Naive thymus-derived CD4-positive, alpha-beta T cell (primary cell): ENCODE measurements at regions not wholly inside any gene's neighbourhood (a gene's known extent, or its start where the extent isn't known, plus 50 kb on each side); places are given as distances from the start of the nearest gene placed in this dataset.
"Not testable (repeated sequence)": the region's sequence is repeated elsewhere in the genome, so short reads cannot be mapped to it uniquely, and the experiment has no call there.

Source experiments
- ATAC-seq: fragments of 150-1000 bp; cut with Tn5 transposase; 2 replicates; pipeline ENCODE4 v1.10.0; 2021; ENCODE audit warnings: mild to moderate bottlenecking, moderate library complexity
- CTCF ChIA-PET: fragments of 350-600 bp; sonication (Branson Sonifier 250); formaldehyde crosslinking; loops from one replicate; lab custom pipeline; 2021; ENCODE audit warnings: antibody characterized with exemption; lab: Charles Lee
- POLR2A ChIA-PET: fragments of 350-600 bp; sonication (Branson Sonifier 250); formaldehyde crosslinking; loops from one replicate; lab custom pipeline; 2021; ENCODE audit warnings: antibody characterized with exemption, inconsistent platforms; lab: Charles Lee
- DNase-seq, 9 donors: peaks; one replicate each; pipeline versions ENCODE4 v3.0.0 to v3.0.0-alpha.2; 2020 to 2022; ENCODE audit warnings: mixed read lengths in 1 of 9
- H3K27ac ChIP-seq: one replicate; pipeline ENCODE4 v1.7.0; 2013; ENCODE audit warnings: mild to moderate bottlenecking, low read depth, low read length, moderate library complexity
- H3K27me3 ChIP-seq, 2 donors: one replicate each; pipeline ENCODE4 v1.7.0; 2013; ENCODE audit warnings: low read length in 2 of 2, mild to moderate bottlenecking in 2 of 2, moderate library complexity in 2 of 2; ENCODE audit not compliant: control insufficient read depth in 2 of 2, insufficient read depth in 2 of 2
- H3K36me3 ChIP-seq, 3 experiments: 1 replicate in 2 of 3; 2 replicates in 1 of 3; pipeline ENCODE4 v1.7.0; 2013; ENCODE audit warnings: low read length in 3 of 3, mild to moderate bottlenecking in 3 of 3, moderate library complexity in 1 of 3; ENCODE audit not compliant: insufficient read depth in 3 of 3, control insufficient read depth in 2 of 3
- H3K4me1 ChIP-seq, 2 donors: one replicate each; pipeline ENCODE4 v1.7.0; 2013; ENCODE audit warnings: low read length in 2 of 2, mild to moderate bottlenecking in 2 of 2, moderate library complexity in 1 of 2; ENCODE audit not compliant: control insufficient read depth in 2 of 2, insufficient read depth in 2 of 2
- H3K4me3 ChIP-seq: 2 replicates; pipeline ENCODE4 v1.7.0; 2013; ENCODE audit warnings: mild to moderate bottlenecking, low read length
- H3K9me3 ChIP-seq, 3 experiments: 1 replicate in 2 of 3; 2 replicates in 1 of 3; pipeline ENCODE4 v1.7.0; 2013; ENCODE audit warnings: low read length in 3 of 3; ENCODE audit not compliant: control insufficient read depth in 2 of 3
- H3K27ac Mint-ChIP-seq, 9 donors: one replicate each; pipeline ENCODE4 v1.8.0; 2020 to 2022; ENCODE audit warnings: mixed read lengths in 9 of 9, mild to moderate bottlenecking in 8 of 9, moderate library complexity in 5 of 9, inconsistent platforms in 2 of 9
- H3K27me3 Mint-ChIP-seq, 5 donors: one replicate each; pipeline ENCODE4 v1.8.0; 2021 to 2022; ENCODE audit warnings: mixed read lengths in 5 of 5, mild to moderate bottlenecking in 1 of 5
- H3K36me3 Mint-ChIP-seq, 5 donors: one replicate each; pipeline ENCODE4 v1.8.0; 2020 to 2022; ENCODE audit warnings: mixed read lengths in 5 of 5, mild to moderate bottlenecking in 3 of 5, inconsistent platforms in 1 of 5
- H3K4me1 Mint-ChIP-seq, 7 donors: one replicate each; pipeline ENCODE4 v1.8.0; 2020 to 2022; ENCODE audit warnings: mixed read lengths in 7 of 7, mild to moderate bottlenecking in 3 of 7, inconsistent platforms in 1 of 7
- H3K4me3 Mint-ChIP-seq, 10 donors: one replicate each; pipeline ENCODE4 v1.8.0; 2020 to 2022; ENCODE audit warnings: mild to moderate bottlenecking in 10 of 10, mixed read lengths in 10 of 10, moderate library complexity in 6 of 10, inconsistent platforms in 2 of 10
- H3K9me3 Mint-ChIP-seq, 11 donors: one replicate each; pipeline ENCODE4 v1.8.0; 2020 to 2022; ENCODE audit warnings: mixed read lengths in 11 of 11, mild to moderate bottlenecking in 4 of 11, inconsistent platforms in 1 of 11, moderate library complexity in 1 of 11
- intact Hi-C, 2 donors: fragments of 100-400 bp; cut with micrococcal nuclease; formaldehyde crosslinking; loops; one replicate each; pipeline ENCODE4 v1.15.1; 2023

DNA sequence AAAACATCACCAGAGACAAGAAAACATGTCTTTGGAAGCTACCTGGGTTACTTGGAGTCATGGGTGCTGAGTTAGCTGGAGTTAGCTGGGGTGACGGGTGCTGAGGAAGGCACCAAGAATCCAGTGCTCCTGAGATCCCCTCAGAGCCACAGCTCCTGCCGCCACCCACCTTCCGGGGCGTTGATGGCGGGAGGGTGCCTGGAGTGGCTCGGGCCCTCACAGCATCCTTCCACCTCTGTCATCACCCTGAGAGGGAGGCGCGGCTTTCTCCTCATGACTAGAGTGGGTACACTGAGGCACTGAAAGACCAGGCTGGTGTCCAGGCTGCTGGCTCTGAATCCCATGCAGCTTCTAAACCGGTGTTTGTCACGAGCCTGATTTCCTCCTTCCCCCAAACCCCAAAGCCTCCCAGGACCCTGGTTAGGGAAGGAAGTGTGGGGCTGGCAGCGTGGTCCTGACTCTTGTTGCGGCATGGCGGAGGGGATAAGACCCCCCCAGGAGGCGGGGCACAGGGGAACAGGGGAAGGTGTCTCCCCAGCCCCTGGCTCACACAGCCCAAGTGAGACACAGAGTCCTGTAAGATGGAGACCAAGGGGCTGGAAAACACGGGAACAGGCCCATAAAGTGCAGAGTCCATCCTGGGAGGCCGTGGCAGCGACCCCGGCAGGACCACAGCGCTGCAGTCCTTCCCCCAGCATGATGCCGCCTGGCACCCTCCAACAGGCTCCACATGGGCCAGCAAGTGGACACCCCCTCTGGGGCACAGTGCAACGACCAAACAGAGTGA, 107.2 kb upstream of the ZNF469 start:
- intact Hi-C loops, CTCF ChIA-PET, H3K4me3 Mint-ChIP-seq, H3K27ac Mint-ChIP-seq, H3K36me3 Mint-ChIP-seq, H3K27me3 ChIP-seq, H3K4me1 Mint-ChIP-seq, DNase-seq, H3K4me1 ChIP-seq, H3K27ac ChIP-seq, ATAC-seq, H3K9me3 Mint-ChIP-seq, H3K9me3 ChIP-seq, H3K36me3 ChIP-seq, POLR2A ChIA-PET, H3K4me3 ChIP-seq: not testable (repeated sequence)
- H3K27me3 Mint-ChIP-seq = peaks cover 0 to 13% (median 0%) of the 10 kb centered on the region in 5 donors

DNA sequence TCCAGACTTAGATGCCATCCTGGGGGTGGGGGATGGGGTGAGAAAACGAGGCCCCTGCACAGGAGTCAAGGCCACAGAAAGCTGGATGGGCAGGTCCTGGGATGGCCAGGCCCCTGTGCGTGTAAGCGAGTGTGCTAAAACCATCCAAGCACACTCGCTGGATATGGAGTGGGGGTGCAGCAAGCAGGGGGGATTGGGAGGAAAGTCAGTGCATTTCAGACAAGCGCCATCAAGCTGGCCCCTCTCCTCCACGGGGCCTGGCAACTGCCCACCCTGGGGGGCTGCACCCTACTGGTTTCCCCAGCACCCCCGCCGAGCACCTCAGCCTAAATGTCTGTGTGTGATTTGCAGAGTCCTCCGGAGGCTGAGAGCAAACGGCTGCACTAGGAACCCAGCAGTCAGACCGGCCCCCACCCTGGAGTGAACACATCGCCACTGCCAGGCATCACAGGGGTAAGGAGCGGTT, 106.6 kb upstream of the ZNF469 start:
- H3K27me3 ChIP-seq, H3K27ac ChIP-seq, CTCF ChIA-PET, H3K4me1 ChIP-seq, H3K9me3 ChIP-seq, H3K9me3 Mint-ChIP-seq, H3K4me3 Mint-ChIP-seq, ATAC-seq, intact Hi-C loops, H3K27me3 Mint-ChIP-seq, H3K4me3 ChIP-seq, DNase-seq, POLR2A ChIA-PET, H3K4me1 Mint-ChIP-seq, H3K36me3 Mint-ChIP-seq, H3K36me3 ChIP-seq, H3K27ac Mint-ChIP-seq: not testable (repeated sequence)

GRCh38 chr16:88276591-88276990, 106.2 kb upstream of the ZNF469 start:
- Mint-ChIP-seq H3K36me3 (no peaks in the 10 kb centered on the region), H3K4me1 (no peaks in the 10 kb centered on the region), H3K27me3 (peaks cover 0 to 6% (median 0%) of the 10 kb centered on the region in 5 donors), H3K9me3 (peaks cover 0 to 4% (median 0%) of the 10 kb centered on the region in 11 donors), H3K27ac (no peak overlapping the region), H3K4me3 (no peak overlapping the region)
- Histone ChIP-seq H3K4me3 (no peak overlapping the region), H3K27me3 (no peaks in the 10 kb centered on the region), H3K9me3 (no peaks in the 10 kb centered on the region), H3K4me1 (no peaks in the 10 kb centered on the region), H3K36me3 (no peaks in the 10 kb centered on the region), H3K27ac (no peak overlapping the region)
- DNase-seq (no peak), ATAC-seq (no peak)
- CTCF ChIA-PET = no interaction called here
- intact Hi-C loops = no loop called here
- POLR2A ChIA-PET = no interaction called here

DNA sequence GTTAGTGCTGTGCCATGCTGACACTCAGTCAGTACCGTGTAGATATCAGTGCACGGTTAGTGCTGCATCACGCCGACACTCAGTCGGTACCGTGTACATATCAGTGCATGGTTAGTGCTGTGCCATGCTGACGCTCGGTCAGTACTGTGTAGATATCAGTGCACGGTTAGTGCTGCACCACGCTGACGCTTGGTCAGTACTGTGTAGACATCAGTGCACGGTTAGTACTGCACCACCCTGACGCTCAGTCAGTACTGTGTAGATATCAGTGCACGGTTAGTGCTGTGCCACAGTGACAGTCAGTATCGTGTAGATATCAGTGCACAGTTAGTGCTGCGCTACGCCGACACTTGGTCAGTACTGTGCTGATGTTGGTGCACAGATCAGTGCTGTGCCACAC, 102.8 kb upstream of the ZNF469 start:
- no peak overlapping the region for H3K27ac Mint-ChIP-seq
- Histone ChIP-seq H3K27me3 (no peaks in the 10 kb centered on the region), H3K4me1 (no peaks in the 10 kb centered on the region), H3K27ac (no peak overlapping the region), H3K36me3 (no peaks in the 10 kb centered on the region), H3K4me3 (no peak overlapping the region), H3K9me3 (no peaks in the 10 kb centered on the region)
- DNase-seq (no peak), ATAC-seq (no peak)
- no peak overlapping the region for H3K4me3 Mint-ChIP-seq
- H3K36me3 Mint-ChIP-seq = no peaks in the 10 kb centered on the region
- no peaks in the 10 kb centered on the region for H3K4me1 Mint-ChIP-seq
- H3K27me3 Mint-ChIP-seq = peaks cover 0 to 8% (median 0%) of the 10 kb centered on the region in 5 donors
- CTCF ChIA-PET = no interaction called here
- intact Hi-C loops = no loop called here
- POLR2A ChIA-PET = no interaction called here
- peaks cover 0 to 10% (median 0%) of the 10 kb centered on the region in 11 donors for H3K9me3 Mint-ChIP-seq

GRCh38 chr16:88281858-88282563, 100.7 kb upstream of the ZNF469 start:
- H3K36me3 Mint-ChIP-seq = peaks cover 0 to 3% (median 0%) of the 10 kb centered on the region in 5 donors
- no peak overlapping the region for H3K4me3 ChIP-seq
- POLR2A ChIA-PET = no interaction called here
- H3K36me3 ChIP-seq = no peaks in the 10 kb centered on the region
- intact Hi-C loops = no loop called here
- H3K27ac ChIP-seq = no peak overlapping the region
- peaks cover 0 to 8% (median 0%) of the 10 kb centered on the region in 5 donors for H3K27me3 Mint-ChIP-seq
- no peak overlapping the region for H3K27ac Mint-ChIP-seq
- no peak for DNase-seq
- H3K4me1 ChIP-seq = no peaks in the 10 kb centered on the region
- H3K9me3 Mint-ChIP-seq = peaks cover 0 to 10% (median 2%) of the 10 kb centered on the region in 11 donors
- CTCF ChIA-PET = no interaction called here
- no peak overlapping the region for H3K4me3 Mint-ChIP-seq
- no peaks in the 10 kb centered on the region for H3K4me1 Mint-ChIP-seq
- ATAC-seq = no peak
- peaks cover 0 to 9% (median 0%) of the 10 kb centered on the region in 3 experiments for H3K9me3 ChIP-seq
- H3K27me3 ChIP-seq = no peaks in the 10 kb centered on the region

- ATAC-seq = no peak
- Histone ChIP-seq H3K4me3 (no peak overlapping the region), H3K9me3 (peaks cover 0 to 16% (median 0%) of the 10 kb centered on the region in 3 experiments), H3K36me3 (no peaks in the 10 kb centered on the region), H3K27ac (no peak overlapping the region), H3K4me1 (no peaks in the 10 kb centered on the region), H3K27me3 (no peaks in the 10 kb centered on the region)
- H3K36me3 Mint-ChIP-seq = peaks cover 0 to 6% (median 0%) of the 10 kb centered on the region in 5 donors
- POLR2A ChIA-PET = no interaction called here
- H3K4me3 Mint-ChIP-seq = no peak overlapping the region
- no peak overlapping the region for H3K27ac Mint-ChIP-seq
- peaks cover 0 to 10% (median 4%) of the 10 kb centered on the region in 11 donors for H3K9me3 Mint-ChIP-seq
- CTCF ChIA-PET = no interaction called here
- no peak for DNase-seq
- no peaks in the 10 kb centered on the region for H3K4me1 Mint-ChIP-seq
- intact Hi-C loops = no loop called here
- H3K27me3 Mint-ChIP-seq = peaks cover 0 to 8% (median 0%) of the 10 kb centered on the region in 5 donors
Observed at GRCh38 chr16:88282564-88283395, 100.0 kb upstream of the ZNF469 start.
